ENCODE measurements at regions not wholly inside any gene's neighbourhood (a gene's known extent, or its start where the extent isn't known, plus 50 kb on each side); places are given as distances from the start of the nearest gene placed in this dataset. TPM values are rescaled to one million over a fixed set of nuclear protein-coding genes. Genes with fewer than 3 reads are reported as not detected.

- H3K4me1 ChIP-seq = peaks cover 11 to 26% of the 10 kb centered on the region in 2 donors
- peak overlapping the region in 1 of 3 donors; percentile 48 for H3K4me3 ChIP-seq (replicated peaks in 1 of 3)
- H3K27me3 ChIP-seq = no peaks in the 10 kb centered on the region
- TF ChIP-seq, protein P1, sequence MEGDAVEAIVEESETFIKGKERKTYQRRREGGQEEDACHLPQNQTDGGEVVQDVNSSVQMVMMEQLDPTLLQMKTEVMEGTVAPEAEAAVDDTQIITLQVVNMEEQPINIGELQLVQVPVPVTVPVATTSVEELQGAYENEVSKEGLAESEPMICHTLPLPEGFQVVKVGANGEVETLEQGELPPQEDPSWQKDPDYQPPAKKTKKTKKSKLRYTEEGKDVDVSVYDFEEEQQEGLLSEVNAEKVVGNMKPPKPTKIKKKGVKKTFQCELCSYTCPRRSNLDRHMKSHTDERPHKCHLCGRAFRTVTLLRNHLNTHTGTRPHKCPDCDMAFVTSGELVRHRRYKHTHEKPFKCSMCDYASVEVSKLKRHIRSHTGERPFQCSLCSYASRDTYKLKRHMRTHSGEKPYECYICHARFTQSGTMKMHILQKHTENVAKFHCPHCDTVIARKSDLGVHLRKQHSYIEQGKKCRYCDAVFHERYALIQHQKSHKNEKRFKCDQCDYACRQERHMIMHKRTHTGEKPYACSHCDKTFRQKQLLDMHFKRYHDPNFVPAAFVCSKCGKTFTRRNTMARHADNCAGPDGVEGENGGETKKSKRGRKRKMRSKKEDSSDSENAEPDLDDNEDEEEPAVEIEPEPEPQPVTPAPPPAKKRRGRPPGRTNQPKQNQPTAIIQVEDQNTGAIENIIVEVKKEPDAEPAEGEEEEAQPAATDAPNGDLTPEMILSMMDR (IDR thresholded peaks at IDR 0.05) = no peak
- no peak for TF ChIP-seq POLR2A (IDR thresholded peaks at IDR 0.05)
- WGBS, 2 donors = 1 to 19% methylated on average over 2 of the region's 2 CpGs
- intact Hi-C loops (cut with DNase I) = no loop called here
- no peak for DNase-seq
- no peaks in the 10 kb centered on the region for H3K9me3 ChIP-seq
- no peaks in the 10 kb centered on the region for H3K36me3 ChIP-seq
- peak overlapping the region; percentile 95 to 99 (median 98) for H3K27ac ChIP-seq
Measured at GRCh38 chr6:4017058-4017739, 61.7 kb downstream of the FAM217A start.

DNA sequence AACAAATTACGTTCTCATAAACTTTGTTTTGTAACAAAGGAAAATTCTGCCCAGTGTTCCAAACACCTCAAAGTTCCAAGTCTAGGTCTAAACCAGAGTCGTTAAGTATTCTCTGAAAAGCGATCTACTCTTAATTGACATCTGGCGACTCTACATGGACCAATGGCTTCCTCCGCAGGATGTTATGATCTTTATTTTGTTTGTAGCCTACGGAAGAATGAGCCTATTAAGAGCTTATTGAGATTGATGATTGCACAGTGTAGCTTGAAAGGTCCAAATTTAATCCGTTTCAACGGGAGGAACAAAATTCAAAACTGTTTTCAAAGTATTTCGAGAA, 61.1 kb downstream of the FAM217A start:
- peaks cover 17 to 32% of the 10 kb centered on the region in 2 donors for H3K4me1 ChIP-seq
- DNase-seq = no peak
- intact Hi-C loops (cut with DNase I) = no loop called here
- H3K27me3 ChIP-seq = no peaks in the 10 kb centered on the region
- WGBS, 2 donors = 0% methylated on average over 9 of the region's 9 CpGs
- peak overlapping the region; percentile 48 to 57 (median 56) for H3K4me3 ChIP-seq (replicated peaks in 1 of 3)
- H3K9me3 ChIP-seq = no peaks in the 10 kb centered on the region
- TF ChIP-seq, protein P1 (IDR thresholded peaks at IDR 0.05) = no peak
- TF ChIP-seq POLR2A (IDR thresholded peaks at IDR 0.05) = no peak
- H3K36me3 ChIP-seq = no peaks in the 10 kb centered on the region
- peak overlapping the region; percentile 95 to 99 (median 98) for H3K27ac ChIP-seq

GRCh38 chr6:4018171-4018923, 60.6 kb downstream of the FAM217A start:
- H3K27me3 ChIP-seq = no peaks in the 10 kb centered on the region
- peak; percentile 34 to 96 for TF ChIP-seq POLR2A (IDR thresholded peaks at IDR 0.05)
- TF ChIP-seq, protein P1 (IDR thresholded peaks at IDR 0.05) = peak in 4 of 6 experiments; percentile 30 to 49 (median 38)
- H3K36me3 ChIP-seq = no peaks in the 10 kb centered on the region
- peak; percentile 95 to 97 for DNase-seq
- intact Hi-C loops (cut with DNase I) = no loop called here
- no peaks in the 10 kb centered on the region for H3K9me3 ChIP-seq
- H3K27ac ChIP-seq = peak overlapping the region; percentile 95 to 99 (median 98)
- peaks cover 22 to 37% of the 10 kb centered on the region in 2 donors for H3K4me1 ChIP-seq
- 0% methylated on average over 31 to 36 of the region's 62 CpGs for WGBS, 2 donors
- peak overlapping the region; percentile 48 to 57 (median 56) for H3K4me3 ChIP-seq (replicated peaks in 1 of 3)

Small RNA genes lying in the stretch of these regions (small RNA-seq; reads per million reads assigned to genes)
- not detected for gene AL590004.1
